Neuron (in vitro differentiated cells): ENCODE measurements at regions not wholly inside any gene's neighbourhood (a gene's known extent, or its start where the extent isn't known, plus 50 kb on each side); places are given as distances from the start of the nearest gene placed in this dataset.
"Not testable (repeated sequence)": the region's sequence is repeated elsewhere in the genome, so short reads cannot be mapped to it uniquely, and the experiment has no call there.

Experiments
- H2AFZ ChIP-seq: one replicate; pipeline ENCODE4 v1.6.1; 2013; ENCODE audit warnings: low read depth, mild to moderate bottlenecking, inconsistent platforms, low read length, moderate library complexity
- H3K27me3 ChIP-seq: one replicate; pipeline ENCODE4 v1.6.1; 2013; ENCODE audit warnings: low read length; ENCODE audit not compliant: insufficient read depth
- H3K36me3 ChIP-seq: one replicate; pipeline ENCODE4 v1.6.1; 2013; ENCODE audit warnings: low read length; ENCODE audit not compliant: insufficient read depth
- H3K4me1 ChIP-seq: one replicate; pipeline ENCODE4 v1.6.1; 2013; ENCODE audit warnings: low read length; ENCODE audit not compliant: insufficient read depth
- H3K4me3 ChIP-seq: 2 replicates; pipeline ENCODE4 v1.5.1; 2013; ENCODE audit warnings: mild to moderate bottlenecking, low read length, moderate library complexity
- H3K9me3 ChIP-seq: one replicate; pipeline ENCODE4 v1.6.1; 2013; ENCODE audit warnings: low read length

GRCh38 chr6:150757807-150758206, 107.7 kb upstream of the MTHFD1L start:
- not testable (repeated sequence) for H3K27me3 ChIP-seq, H3K4me3 ChIP-seq, H3K36me3 ChIP-seq, H3K9me3 ChIP-seq, H2AFZ ChIP-seq
- H3K4me1 ChIP-seq: peaks cover 73% of the 10 kb centered on the region

- Histone ChIP-seq H3K9me3 (peaks cover 3% of the 10 kb centered on the region), H3K36me3 (peaks cover 11% of the 10 kb centered on the region), H3K27me3 (no peaks in the 10 kb centered on the region), H2AFZ (no peak overlapping the region), H3K4me1 (peaks cover 70% of the 10 kb centered on the region), H3K4me3 (no peak overlapping the region)
Observed at GRCh38 chr6:150759483-150759882, 106.0 kb upstream of the MTHFD1L start.

- Histone ChIP-seq H3K4me3 (no peak overlapping the region), H3K36me3 (peaks cover 11% of the 10 kb centered on the region), H3K4me1 (peaks cover 63% of the 10 kb centered on the region), H3K9me3 (peaks cover 3% of the 10 kb centered on the region), H2AFZ (no peak overlapping the region), H3K27me3 (no peaks in the 10 kb centered on the region)
Observed at GRCh38 chr6:150761771-150762170, 103.7 kb upstream of the MTHFD1L start.

- H3K27me3 ChIP-seq: no peaks in the 10 kb centered on the region
- peaks cover 13% of the 10 kb centered on the region for H3K36me3 ChIP-seq
- no peaks in the 10 kb centered on the region for H3K9me3 ChIP-seq
- peaks cover 77% of the 10 kb centered on the region for H3K4me1 ChIP-seq
- no peak overlapping the region for H2AFZ ChIP-seq
- no peak overlapping the region for H3K4me3 ChIP-seq
Observed at GRCh38 chr6:150764334-150765066, 101.0 kb upstream of the MTHFD1L start.

GRCh38 chr6:150765067-150765764, 100.3 kb upstream of the MTHFD1L start:
- Histone ChIP-seq H3K4me3 (no peak overlapping the region), H2AFZ (no peak overlapping the region), H3K9me3 (no peaks in the 10 kb centered on the region), H3K4me1 (peaks cover 71% of the 10 kb centered on the region), H3K27me3 (no peaks in the 10 kb centered on the region), H3K36me3 (peaks cover 20% of the 10 kb centered on the region)

GRCh38 chr6:150766201-150766997, 99.1 kb upstream of the MTHFD1L start:
- Histone ChIP-seq H3K27me3 (no peaks in the 10 kb centered on the region), H3K36me3 (peaks cover 27% of the 10 kb centered on the region), H3K4me1 (peaks cover 62% of the 10 kb centered on the region), H2AFZ (no peak overlapping the region), H3K9me3 (no peaks in the 10 kb centered on the region), H3K4me3 (no peak overlapping the region)

- Histone ChIP-seq H3K4me3 (no peak overlapping the region), H3K36me3 (peaks cover 32% of the 10 kb centered on the region), H3K4me1 (peaks cover 54% of the 10 kb centered on the region)
Observed at GRCh38 chr6:150767161-150767560, 98.3 kb upstream of the MTHFD1L start.

GRCh38 chr6:150767571-150768018, 97.9 kb upstream of the MTHFD1L start:
- H3K36me3 ChIP-seq: peaks cover 37% of the 10 kb centered on the region
- no peaks in the 10 kb centered on the region for H3K27me3 ChIP-seq
- H3K4me1 ChIP-seq: peaks cover 50% of the 10 kb centered on the region
- peaks cover 4% of the 10 kb centered on the region for H3K9me3 ChIP-seq
- no peak overlapping the region for H2AFZ ChIP-seq
- H3K4me3 ChIP-seq: no peak overlapping the region

More at GRCh38 chr6:150767161-150767560, 98.3 kb upstream of the MTHFD1L start:
- H2AFZ ChIP-seq: no peak overlapping the region
- H3K9me3 ChIP-seq: no peaks in the 10 kb centered on the region
- no peaks in the 10 kb centered on the region for H3K27me3 ChIP-seq

GRCh38 chr6:150770637-150771036, 94.9 kb upstream of the MTHFD1L start:
- Histone ChIP-seq H3K9me3 (peaks cover 12% of the 10 kb centered on the region), H2AFZ (no peak overlapping the region), H3K4me1 (peaks cover 41% of the 10 kb centered on the region), H3K27me3 (no peaks in the 10 kb centered on the region), H3K4me3 (no peak overlapping the region), H3K36me3 (peaks cover 30% of the 10 kb centered on the region)

GRCh38 chr6:150773969-150774368, 91.5 kb upstream of the MTHFD1L start:
- Histone ChIP-seq H3K4me1 (peaks cover 13% of the 10 kb centered on the region), H2AFZ (no peak overlapping the region), H3K4me3 (no peak overlapping the region), H3K9me3 (peaks cover 17% of the 10 kb centered on the region), H3K36me3 (peaks cover 36% of the 10 kb centered on the region), H3K27me3 (no peaks in the 10 kb centered on the region)

GRCh38 chr6:150775415-150776203, 89.9 kb upstream of the MTHFD1L start:
- no peak overlapping the region for H3K4me3 ChIP-seq

GRCh38 chr6:150777736-150778135, 87.8 kb upstream of the MTHFD1L start:
- H3K36me3 ChIP-seq: peaks cover 23% of the 10 kb centered on the region
- H3K9me3 ChIP-seq: peaks cover 13% of the 10 kb centered on the region
- H3K27me3 ChIP-seq: no peaks in the 10 kb centered on the region
- no peak overlapping the region for H3K4me3 ChIP-seq
- peaks cover 13% of the 10 kb centered on the region for H3K4me1 ChIP-seq
- no peak overlapping the region for H2AFZ ChIP-seq

More at GRCh38 chr6:150775415-150776203, 89.9 kb upstream of the MTHFD1L start:
- Histone ChIP-seq H3K4me1 (peaks cover 13% of the 10 kb centered on the region), H2AFZ (no peak overlapping the region), H3K36me3 (peaks cover 31% of the 10 kb centered on the region), H3K27me3 (no peaks in the 10 kb centered on the region), H3K9me3 (peaks cover 18% of the 10 kb centered on the region)
